Heart left ventricle (tissue), 13 donors: ENCODE measurements at regions not wholly inside any gene's neighbourhood (a gene's known extent, or its start where the extent isn't known, plus 50 kb on each side); places are given as distances from the start of the nearest gene placed in this dataset.

Experiments used
- CTCF ChIP-seq, 12 donors: fragments of 200-600 bp; sonication (generic) in 4 of 12; IDR thresholded peaks; one replicate each; pipeline versions ENCODE4 v1.5.0 to v1.8.0; 2018 to 2022; ENCODE audit warnings: antibody characterized with exemption in 12 of 12, mild to moderate bottlenecking in 5 of 12
- POLR2A ChIP-seq, 2 donors: fragments of 450-650 bp; IDR thresholded peaks; one replicate each; pipeline ENCODE4 v1.6.1; 2017; ENCODE audit warnings: antibody characterized with exemption in 2 of 2, mild to moderate bottlenecking in 2 of 2, moderate library complexity in 2 of 2
- donor health status: ischemic (EF 13 %, LVEDD 7.1; RV severe dilation, severe dysfunction).
- donor health status: DM: no; HTN: yes; CAD: no.
- donor health status: DM: no; HTN: no; CAD: no.
- donor health status: ischemic (EF 25% LVEDD 6.9; RV normal size, moderate dysfunction).
- donor health status: ischemic (EF 25% LVEDD 5.7; RV mildly dilated, moderate dysfunction).
- donor health status: ischemic (EF 35%, LVEDD 5.7; RV mildly dilated, moderate dysfunction).
- donor health status: nonischemic (EF 11% LVEDD 7.7; RV severe dilation, severe dysfunction).
- donor health status: DM: yes; HTN: yes; CAD: no.
- donor health status: PGD.
- donor health status: ischemic (EF 29% LVEDD 5.4; RV normal size, mild dysfunction).
- donor health status: nonischemic (EF 23%, LVEDD 6.1; RV moderate dilation, normal function).

GRCh38 chr2:163205589-163206254 lies 367.2 kb upstream of the KCNH7 start:
- TF ChIP-seq CTCF (IDR thresholded peaks at IDR 0.05) = no peak
- TF ChIP-seq POLR2A (IDR thresholded peaks at IDR 0.05) = no peak
